ENCODE measurements at regions not wholly inside any gene's neighbourhood (a gene's known extent, or its start where the extent isn't known, plus 50 kb on each side); places are given as distances from the start of the nearest gene placed in this dataset.

- peaks cover 2 to 8% of the 10 kb centered on the region in 2 donors for H3K4me1 ChIP-seq (ENCODE audit: control insufficient read depth in 2 of 2, insufficient read depth in 1 of 2, low read depth in 1 of 2, low read length in 2 of 2)
- no peaks in the 10 kb centered on the region for H3K36me3 ChIP-seq (replicated peaks in 1 of 2; ENCODE audit: control insufficient read depth in 2 of 2, insufficient read depth in 2 of 2, low read length in 2 of 2)
- H3K18ac ChIP-seq (ENCODE audit: low read length), result no peak overlapping the region
- H3K9ac ChIP-seq (ENCODE audit: low read depth, low read length, poor library complexity), result no peak overlapping the region
- H3K4me3 ChIP-seq (ENCODE audit: low read length in 2 of 2), result no peak overlapping the region
- H2BK12ac ChIP-seq (ENCODE audit: low read length), result no peak overlapping the region
- no peak overlapping the region for H4K8ac ChIP-seq (ENCODE audit: low read depth, low read length)
- H3K79me1 ChIP-seq (ENCODE audit: low read depth, low read length), result no peaks in the 10 kb centered on the region
- no peak for DNase-seq (ENCODE audit: low spot score)
- no peak overlapping the region for H2AK5ac ChIP-seq (ENCODE audit: low read depth, low read length)
- H2BK15ac ChIP-seq (ENCODE audit: low read length), result no peak overlapping the region
- H2BK5ac ChIP-seq (ENCODE audit: low read length), result no peak overlapping the region
- no peak overlapping the region for H4K91ac ChIP-seq (ENCODE audit: low read depth, low read length, poor library complexity)
- H3K27me3 ChIP-seq (ENCODE audit: control insufficient read depth in 3 of 3, insufficient read depth in 3 of 3, low read depth in 1 of 3, low read length in 3 of 3), result no peaks in the 10 kb centered on the region
- no peak overlapping the region for H3K27ac ChIP-seq (replicated peaks; ENCODE audit: low read length)
- no CpG with 5 or more reads among the region's 3 CpGs for WGBS, 2 donors (ENCODE audit: extremely low coverage in 2 of 2, insufficient read length in 2 of 2, insufficient replicate concordance in 1 of 2)
- no peaks in the 10 kb centered on the region for H3K9me3 ChIP-seq (replicated peaks in 1 of 2; ENCODE audit: control insufficient read depth in 2 of 2, insufficient read depth in 1 of 2, low read depth in 1 of 2, low read length in 2 of 2)
- H2AFZ ChIP-seq (ENCODE audit: low read length), result no peak overlapping the region
- H3K4ac ChIP-seq (ENCODE audit: low read length), result no peak overlapping the region
- no peak overlapping the region for H2BK120ac ChIP-seq (ENCODE audit: low read depth, low read length)
- no peak overlapping the region for H3K14ac ChIP-seq (ENCODE audit: low read length)
- H3K23ac ChIP-seq (ENCODE audit: low read depth, low read length, poor library complexity), result no peak overlapping the region
- H3K4me2 ChIP-seq (ENCODE audit: insufficient read depth, low read length, poor library complexity, severe bottlenecking), result no peak overlapping the region
Measured at GRCh38 chr11:30110691-30111090, 93.9 kb upstream of the KCNA4 start.

- Histone ChIP-seq H3K9ac (ENCODE audit: low read depth, low read length, poor library complexity) (no peak overlapping the region), H3K4ac (ENCODE audit: low read length) (no peak overlapping the region), H4K91ac (ENCODE audit: low read depth, low read length, poor library complexity) (no peak overlapping the region), H3K79me1 (ENCODE audit: low read depth, low read length) (no peaks in the 10 kb centered on the region), H3K27ac (replicated peaks; ENCODE audit: low read length) (no peak overlapping the region), H2AFZ (ENCODE audit: low read length) (no peak overlapping the region), H4K8ac (ENCODE audit: low read depth, low read length) (no peak overlapping the region), H3K18ac (ENCODE audit: low read length) (no peak overlapping the region), H2BK5ac (ENCODE audit: low read length) (no peak overlapping the region), H3K9me3 (replicated peaks in 1 of 2; ENCODE audit: control insufficient read depth in 2 of 2, insufficient read depth in 1 of 2, low read depth in 1 of 2, low read length in 2 of 2) (no peaks in the 10 kb centered on the region), H3K14ac (ENCODE audit: low read length) (no peak overlapping the region), H3K4me3 (ENCODE audit: low read length in 2 of 2) (no peak overlapping the region), H2BK12ac (ENCODE audit: low read length) (no peak overlapping the region), H2BK120ac (ENCODE audit: low read depth, low read length) (no peak overlapping the region), H3K4me2 (ENCODE audit: insufficient read depth, low read length, poor library complexity, severe bottlenecking) (no peak overlapping the region), H3K4me1 (ENCODE audit: control insufficient read depth in 2 of 2, insufficient read depth in 1 of 2, low read depth in 1 of 2, low read length in 2 of 2) (peaks cover 2 to 3% of the 10 kb centered on the region in 2 donors), H2BK15ac (ENCODE audit: low read length) (no peak overlapping the region), H2AK5ac (ENCODE audit: low read depth, low read length) (no peak overlapping the region), H3K23ac (ENCODE audit: low read depth, low read length, poor library complexity) (no peak overlapping the region), H3K36me3 (replicated peaks in 1 of 2; ENCODE audit: control insufficient read depth in 2 of 2, insufficient read depth in 2 of 2, low read length in 2 of 2) (no peaks in the 10 kb centered on the region), H3K27me3 (ENCODE audit: control insufficient read depth in 3 of 3, insufficient read depth in 3 of 3, low read depth in 1 of 3, low read length in 3 of 3) (no peaks in the 10 kb centered on the region)
- WGBS, 2 donors (ENCODE audit: extremely low coverage in 2 of 2, insufficient read length in 2 of 2, insufficient replicate concordance in 1 of 2), result no CpG with 5 or more reads among the region's 1 CpG
- no peak for DNase-seq (ENCODE audit: low spot score)
Measured at GRCh38 chr11:30111786-30112185, 95.0 kb upstream of the KCNA4 start.

- Histone ChIP-seq H3K23ac (ENCODE audit: low read depth, low read length, poor library complexity) (no peak overlapping the region), H3K18ac (ENCODE audit: low read length) (no peak overlapping the region), H2AK5ac (ENCODE audit: low read depth, low read length) (no peak overlapping the region), H3K27ac (replicated peaks; ENCODE audit: low read length) (no peak overlapping the region), H2BK5ac (ENCODE audit: low read length) (no peak overlapping the region), H2BK15ac (ENCODE audit: low read length) (no peak overlapping the region), H2BK12ac (ENCODE audit: low read length) (no peak overlapping the region), H3K9me3 (replicated peaks in 1 of 2; ENCODE audit: control insufficient read depth in 2 of 2, insufficient read depth in 1 of 2, low read depth in 1 of 2, low read length in 2 of 2) (no peaks in the 10 kb centered on the region), H3K4ac (ENCODE audit: low read length) (no peak overlapping the region), H4K8ac (ENCODE audit: low read depth, low read length) (no peak overlapping the region), H3K4me2 (ENCODE audit: insufficient read depth, low read length, poor library complexity, severe bottlenecking) (no peak overlapping the region), H3K4me3 (ENCODE audit: low read length in 2 of 2) (no peak overlapping the region), H2AFZ (ENCODE audit: low read length) (no peak overlapping the region), H2BK120ac (ENCODE audit: low read depth, low read length) (no peak overlapping the region), H3K14ac (ENCODE audit: low read length) (no peak overlapping the region), H3K79me1 (ENCODE audit: low read depth, low read length) (no peaks in the 10 kb centered on the region), H4K91ac (ENCODE audit: low read depth, low read length, poor library complexity) (no peak overlapping the region), H3K27me3 (ENCODE audit: control insufficient read depth in 3 of 3, insufficient read depth in 3 of 3, low read depth in 1 of 3, low read length in 3 of 3) (no peaks in the 10 kb centered on the region), H3K36me3 (replicated peaks in 1 of 2; ENCODE audit: control insufficient read depth in 2 of 2, insufficient read depth in 2 of 2, low read length in 2 of 2) (no peaks in the 10 kb centered on the region), H3K9ac (ENCODE audit: low read depth, low read length, poor library complexity) (no peak overlapping the region), H3K4me1 (ENCODE audit: control insufficient read depth in 2 of 2, insufficient read depth in 1 of 2, low read depth in 1 of 2, low read length in 2 of 2) (peaks cover 1 to 2% of the 10 kb centered on the region in 2 donors)
- no peak for DNase-seq (ENCODE audit: low spot score)
- no CpG with 5 or more reads among the region's 2 CpGs for WGBS, 2 donors (ENCODE audit: extremely low coverage in 2 of 2, insufficient read length in 2 of 2, insufficient replicate concordance in 1 of 2)
Measured at GRCh38 chr11:30113326-30113898, 96.6 kb upstream of the KCNA4 start.

- no peak overlapping the region for H2AFZ ChIP-seq (ENCODE audit: low read length)
- H3K14ac ChIP-seq (ENCODE audit: low read length), result no peak overlapping the region
- H3K27me3 ChIP-seq (ENCODE audit: control insufficient read depth in 3 of 3, insufficient read depth in 3 of 3, low read depth in 1 of 3, low read length in 3 of 3), result no peaks in the 10 kb centered on the region
- DNase-seq (ENCODE audit: low spot score), result no peak
- no peak overlapping the region for H2BK15ac ChIP-seq (ENCODE audit: low read length)
- H3K79me1 ChIP-seq (ENCODE audit: low read depth, low read length), result no peaks in the 10 kb centered on the region
- no peak overlapping the region for H3K23ac ChIP-seq (ENCODE audit: low read depth, low read length, poor library complexity)
- H3K4me2 ChIP-seq (ENCODE audit: insufficient read depth, low read length, poor library complexity, severe bottlenecking), result no peak overlapping the region
- H2BK12ac ChIP-seq (ENCODE audit: low read length), result no peak overlapping the region
- no peak overlapping the region for H2BK5ac ChIP-seq (ENCODE audit: low read length)
- H3K4me1 ChIP-seq (ENCODE audit: control insufficient read depth in 2 of 2, insufficient read depth in 1 of 2, low read depth in 1 of 2, low read length in 2 of 2), result no peaks in the 10 kb centered on the region
- no peak overlapping the region for H2AK5ac ChIP-seq (ENCODE audit: low read depth, low read length)
- no CpG with 5 or more reads among the region's 1 CpG for WGBS, 2 donors (ENCODE audit: extremely low coverage in 2 of 2, insufficient read length in 2 of 2, insufficient replicate concordance in 1 of 2)
- H2BK120ac ChIP-seq (ENCODE audit: low read depth, low read length), result no peak overlapping the region
- no peaks in the 10 kb centered on the region for H3K36me3 ChIP-seq (replicated peaks in 1 of 2; ENCODE audit: control insufficient read depth in 2 of 2, insufficient read depth in 2 of 2, low read length in 2 of 2)
- no peak overlapping the region for H3K18ac ChIP-seq (ENCODE audit: low read length)
- H3K4me3 ChIP-seq (ENCODE audit: low read length in 2 of 2), result no peak overlapping the region
- H3K27ac ChIP-seq (replicated peaks; ENCODE audit: low read length), result no peak overlapping the region
- H4K8ac ChIP-seq (ENCODE audit: low read depth, low read length), result no peak overlapping the region
- H3K4ac ChIP-seq (ENCODE audit: low read length), result no peak overlapping the region
- no peak overlapping the region for H4K91ac ChIP-seq (ENCODE audit: low read depth, low read length, poor library complexity)
- H3K9ac ChIP-seq (ENCODE audit: low read depth, low read length, poor library complexity), result no peak overlapping the region
- no peaks in the 10 kb centered on the region for H3K9me3 ChIP-seq (replicated peaks in 1 of 2; ENCODE audit: control insufficient read depth in 2 of 2, insufficient read depth in 1 of 2, low read depth in 1 of 2, low read length in 2 of 2)
Measured at GRCh38 chr11:30116512-30116911, 99.7 kb upstream of the KCNA4 start.

All from neuronal stem cell (in vitro differentiated cells).